Breast epithelium (tissue), 3 donors: ENCODE measurements at regions not wholly inside any gene's neighbourhood (a gene's known extent, or its start where the extent isn't known, plus 50 kb on each side); places are given as distances from the start of the nearest gene placed in this dataset.

Experiments
- CTCF ChIP-seq, 3 donors: fragments of 450-650 bp; IDR thresholded peaks; one replicate each; pipeline ENCODE4 v1.5.1; 2016 to 2017; ENCODE audit warnings: antibody characterized with exemption in 3 of 3, mild to moderate bottlenecking in 3 of 3, moderate library complexity in 3 of 3
- POLR2A ChIP-seq: fragments of 450-650 bp; IDR thresholded peaks from one replicate; pipeline ENCODE4 v1.6.1; 2016; ENCODE audit warnings: antibody characterized with exemption, mild to moderate bottlenecking, moderate library complexity
- POLR2AphosphoS5 ChIP-seq, 3 donors: sonication (generic); formaldehyde crosslinking; IDR thresholded peaks; one replicate each; pipeline ENCODE4 v1.6.1; 2017; ENCODE audit warnings: antibody characterized with exemption in 3 of 3

DNA sequence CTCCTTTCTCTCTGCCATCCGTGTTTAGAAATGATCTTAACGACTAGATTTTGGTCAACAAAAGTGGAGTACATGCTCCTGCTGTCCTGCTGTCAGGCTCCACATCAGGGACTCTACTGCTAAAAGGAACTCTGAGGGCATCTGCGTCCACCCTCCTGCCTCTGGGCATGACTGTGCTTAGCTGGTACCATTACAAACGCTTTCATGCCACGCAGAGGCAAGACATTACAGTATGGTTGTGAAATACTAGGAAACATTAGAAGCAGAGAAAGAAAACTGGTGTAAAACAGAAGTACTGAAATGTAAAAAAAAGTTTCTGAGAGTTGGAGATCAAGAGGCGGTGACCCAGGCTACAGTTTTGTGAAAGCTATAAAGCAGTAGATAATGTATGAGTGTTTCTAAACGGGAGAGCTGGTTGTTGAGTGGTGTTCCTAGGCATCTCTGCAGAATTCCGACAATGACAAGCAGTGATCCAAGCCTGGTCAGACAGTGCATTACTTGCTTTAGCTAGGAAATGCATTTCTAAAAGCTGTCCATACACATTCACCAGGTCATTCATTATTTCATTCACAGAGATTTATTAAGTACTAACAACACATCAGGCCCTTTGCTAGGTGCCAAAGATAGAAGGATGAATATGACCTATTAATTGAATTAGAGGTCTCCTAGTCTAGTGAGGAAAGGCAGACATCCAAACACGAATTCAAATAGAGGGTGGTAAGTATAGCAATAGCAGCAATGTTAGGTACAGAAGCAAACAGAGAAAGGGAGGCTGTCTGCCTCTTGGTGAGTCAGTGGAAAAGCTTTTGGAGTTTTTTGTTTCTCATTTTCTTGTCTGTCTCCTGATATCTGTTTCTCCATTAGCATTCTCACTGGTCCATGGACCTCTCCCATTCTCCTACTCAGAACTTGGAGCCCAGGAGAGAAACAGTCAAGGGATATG, 401.9 kb downstream of the LMO4 start:
- TF ChIP-seq CTCF (IDR thresholded peaks at IDR 0.05) (no peak), POLR2A (no peak), POLR2AphosphoS5 (IDR thresholded peaks at IDR 0.05) (no peak)
